GM12874 (cell line): ENCODE measurements at regions not wholly inside any gene's neighbourhood (a gene's known extent, or its start where the extent isn't known, plus 50 kb on each side); places are given as distances from the start of the nearest gene placed in this dataset.

Experiments
- TF ChIP-seq, protein P1 (sequence below): IDR thresholded peaks from 2 replicates; pipeline ENCODE4 v1.5.1; 2011; ENCODE audit warnings: low read depth, mild to moderate bottlenecking, control low read depth, low read length, moderate library complexity; ENCODE audit not compliant: insufficient read depth

DNA sequence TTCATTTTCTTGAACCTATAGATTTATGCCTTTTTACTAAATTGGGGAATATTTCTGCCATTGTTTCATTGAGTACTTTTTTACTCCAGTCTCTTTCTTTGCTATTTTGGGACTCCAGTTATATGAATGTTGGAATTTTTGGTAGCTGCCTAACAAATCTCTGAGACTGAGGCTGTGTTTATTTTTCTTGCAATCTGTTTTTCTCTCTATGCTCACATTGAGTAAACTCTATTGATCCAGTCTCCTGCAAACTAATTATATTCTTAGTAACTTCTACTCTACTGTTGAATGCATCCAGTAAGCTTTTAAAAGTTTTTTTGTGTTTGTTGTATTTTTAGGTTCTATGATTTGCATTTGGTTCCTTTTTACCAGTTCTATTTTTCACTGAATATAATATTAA, 903.4 kb upstream of the GJE1 start:
- TF ChIP-seq, protein P1, sequence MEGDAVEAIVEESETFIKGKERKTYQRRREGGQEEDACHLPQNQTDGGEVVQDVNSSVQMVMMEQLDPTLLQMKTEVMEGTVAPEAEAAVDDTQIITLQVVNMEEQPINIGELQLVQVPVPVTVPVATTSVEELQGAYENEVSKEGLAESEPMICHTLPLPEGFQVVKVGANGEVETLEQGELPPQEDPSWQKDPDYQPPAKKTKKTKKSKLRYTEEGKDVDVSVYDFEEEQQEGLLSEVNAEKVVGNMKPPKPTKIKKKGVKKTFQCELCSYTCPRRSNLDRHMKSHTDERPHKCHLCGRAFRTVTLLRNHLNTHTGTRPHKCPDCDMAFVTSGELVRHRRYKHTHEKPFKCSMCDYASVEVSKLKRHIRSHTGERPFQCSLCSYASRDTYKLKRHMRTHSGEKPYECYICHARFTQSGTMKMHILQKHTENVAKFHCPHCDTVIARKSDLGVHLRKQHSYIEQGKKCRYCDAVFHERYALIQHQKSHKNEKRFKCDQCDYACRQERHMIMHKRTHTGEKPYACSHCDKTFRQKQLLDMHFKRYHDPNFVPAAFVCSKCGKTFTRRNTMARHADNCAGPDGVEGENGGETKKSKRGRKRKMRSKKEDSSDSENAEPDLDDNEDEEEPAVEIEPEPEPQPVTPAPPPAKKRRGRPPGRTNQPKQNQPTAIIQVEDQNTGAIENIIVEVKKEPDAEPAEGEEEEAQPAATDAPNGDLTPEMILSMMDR = no peak

DNA sequence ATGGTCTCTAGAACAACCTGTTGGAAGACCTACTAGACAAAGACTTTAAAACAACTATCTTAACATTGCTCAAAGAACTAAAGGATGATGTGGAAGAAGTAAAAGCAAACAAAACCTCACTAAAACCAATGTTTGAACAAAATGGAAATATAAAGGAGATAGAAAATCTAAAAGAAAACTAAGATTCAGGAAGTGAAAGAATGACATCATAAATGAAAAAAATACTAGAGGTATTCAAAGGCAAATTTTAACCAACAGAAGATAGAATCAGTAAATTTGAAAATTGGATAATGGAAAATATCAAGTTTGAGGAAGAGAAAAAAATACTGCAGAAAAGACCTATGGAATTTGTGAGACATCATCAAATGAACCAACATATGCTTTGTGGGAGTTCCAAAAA, 914.1 kb upstream of the GJE1 start:
- TF ChIP-seq, protein P1 = no peak

DNA sequence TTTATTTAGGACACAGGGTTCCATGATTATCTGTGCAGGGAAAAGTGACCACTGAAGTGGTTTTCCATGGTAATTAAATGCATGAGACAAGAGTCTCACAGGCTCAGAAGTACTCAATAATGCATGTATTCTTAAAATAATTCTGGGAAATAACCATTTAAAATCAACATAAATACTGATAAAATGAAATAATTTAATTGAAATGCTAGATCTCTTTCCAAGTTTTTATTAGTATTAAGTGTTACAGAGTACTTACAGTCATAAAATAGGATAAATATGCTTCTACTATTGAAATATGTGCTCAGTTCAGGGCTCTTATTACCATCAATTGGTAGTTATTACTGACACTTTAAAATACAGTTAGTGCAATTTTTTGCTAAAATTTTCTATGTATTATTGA, 916.0 kb upstream of the GJE1 start:
- TF ChIP-seq, protein P1 = no peak

DNA sequence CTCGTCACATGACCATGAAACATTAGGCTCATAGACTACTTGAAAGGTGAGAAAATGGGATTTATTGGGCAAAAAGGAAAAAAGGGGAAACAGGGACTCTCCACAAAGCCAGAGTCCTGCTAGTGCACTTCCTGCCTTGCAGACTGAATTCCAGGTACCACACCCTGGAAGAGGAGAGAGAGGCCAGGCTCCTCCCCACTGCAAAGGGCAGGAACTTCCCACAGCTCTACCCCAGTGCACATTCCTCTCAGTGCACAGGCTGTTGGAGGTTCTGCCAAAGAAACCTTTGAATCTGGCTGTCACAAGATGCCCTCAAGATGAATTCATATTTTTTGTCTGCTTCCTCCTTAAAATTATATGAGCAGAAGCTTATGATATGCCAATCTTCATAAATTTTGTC, 920.4 kb upstream of the GJE1 start:
- TF ChIP-seq, protein P1 = no peak

DNA sequence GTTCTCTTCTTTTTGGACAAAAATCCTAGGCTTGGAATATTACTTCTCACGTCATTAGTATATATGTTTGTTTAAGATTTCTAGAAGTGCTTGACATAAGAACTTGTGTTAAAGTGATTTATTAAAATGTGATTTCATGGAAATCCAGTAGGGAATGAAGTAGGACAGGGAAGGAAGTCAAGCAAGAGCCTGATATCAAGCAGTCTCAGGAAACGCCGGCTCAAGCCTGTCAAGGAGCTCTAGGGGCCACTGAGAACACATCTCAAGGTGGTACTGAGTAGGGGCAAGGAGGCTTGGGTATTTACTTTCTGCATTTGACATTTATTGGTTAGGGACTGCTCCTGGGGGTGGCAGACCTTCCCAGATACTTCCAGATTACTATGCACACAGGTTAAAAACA, 920.9 kb upstream of the GJE1 start:
- TF ChIP-seq, protein P1 = no peak

DNA sequence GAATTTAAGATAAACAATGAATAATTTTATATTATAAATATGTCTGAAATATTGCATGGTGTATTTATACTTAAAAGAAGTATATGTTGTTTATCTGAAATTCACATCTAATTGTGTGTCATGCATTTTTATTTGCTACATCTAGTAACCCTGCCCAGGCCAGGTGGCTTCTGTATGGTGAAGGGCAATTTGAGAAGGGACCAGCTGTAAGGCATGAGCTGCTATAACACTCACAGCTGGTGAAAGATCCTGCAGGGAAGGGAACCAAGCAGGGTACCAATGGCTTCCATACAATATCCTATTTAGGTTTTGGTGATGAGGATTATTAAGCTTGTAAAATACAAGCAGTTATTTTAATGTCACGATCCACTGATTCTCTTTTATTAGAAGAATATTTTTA, 921.8 kb upstream of the GJE1 start:
- TF ChIP-seq, protein P1 = no peak

DNA sequence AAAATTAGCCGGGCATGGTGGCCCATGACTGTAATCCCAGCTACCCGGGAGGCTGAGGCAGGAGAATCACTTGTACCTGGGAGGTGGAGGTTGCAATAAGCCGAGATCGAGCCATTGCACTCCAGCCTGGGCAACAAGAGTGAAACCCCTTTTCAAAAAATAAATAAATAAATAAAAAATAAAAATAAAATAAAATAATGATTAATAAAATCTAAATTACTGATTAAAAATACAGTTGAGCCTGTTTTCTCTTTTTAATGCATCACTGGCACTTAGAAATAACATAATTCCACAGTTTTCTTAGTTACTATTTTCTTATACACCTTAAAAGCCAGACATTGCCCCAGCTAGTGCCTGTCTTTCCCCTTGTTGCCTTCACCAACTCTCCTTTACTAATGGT, 922.8 kb upstream of the GJE1 start:
- TF ChIP-seq, protein P1 = no peak

DNA sequence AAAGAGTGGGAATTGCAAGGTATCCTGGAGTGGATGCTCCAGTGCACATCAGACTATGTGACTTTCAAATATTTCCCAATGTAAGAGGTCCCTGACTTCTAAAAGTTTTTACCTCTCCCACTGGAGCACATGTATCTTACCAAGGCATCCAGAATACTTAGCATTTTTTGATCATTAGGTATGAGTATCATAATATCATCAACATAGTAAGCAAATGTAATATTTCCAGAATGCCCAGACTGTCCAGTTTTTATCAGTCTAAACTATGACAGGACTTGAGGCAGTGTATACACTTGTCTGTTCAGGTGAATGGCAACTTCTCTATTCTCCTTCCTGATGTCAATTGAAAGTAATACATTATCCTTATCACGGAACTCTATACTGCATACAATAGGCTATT, 924.6 kb upstream of the GJE1 start:
- TF ChIP-seq, protein P1 = no peak
